Fibroblast of peridontal ligament (primary cell): ENCODE measurements at regions not wholly inside any gene's neighbourhood (a gene's known extent, or its start where the extent isn't known, plus 50 kb on each side); places are given as distances from the start of the nearest gene placed in this dataset.
"Not testable (repeated sequence)": the region's sequence is repeated elsewhere in the genome, so short reads cannot be mapped to it uniquely, and the experiment has no call there.

Experiments used
- DNase-seq: peaks from one replicate; pipeline ENCODE4 v3.0.0-alpha.2; 2010; ENCODE audit errors: extremely low read depth

- not testable (repeated sequence) for DNase-seq
Observed at GRCh38 chr3:162640208-162640607, 1143.6 kb downstream of the OTOL1 start.

- DNase-seq: no peak
Observed at GRCh38 chr3:162641317-162641716, 1144.7 kb downstream of the OTOL1 start.

- peak; percentile 1 for DNase-seq
Observed at GRCh38 chr3:162641907-162642306, 1145.3 kb downstream of the OTOL1 start.

- DNase-seq: peak; percentile 27
Observed at GRCh38 chr3:162643245-162643644, 1146.6 kb downstream of the OTOL1 start.

GRCh38 chr3:162647321-162647720 is 1150.7 kb downstream of the OTOL1 start:
- no peak for DNase-seq

- DNase-seq: no peak
Observed at GRCh38 chr3:162658003-162658402, 1161.4 kb downstream of the OTOL1 start.

- no peak for DNase-seq
Observed at GRCh38 chr3:162665684-162666391, 1169.2 kb downstream of the OTOL1 start.

GRCh38 chr3:162666835-162667234 is 1170.2 kb downstream of the OTOL1 start:
- DNase-seq: no peak

- no peak for DNase-seq
Observed at GRCh38 chr3:162670181-162670580, 1173.6 kb downstream of the OTOL1 start.

GRCh38 chr3:162677475-162677874 is 1180.9 kb downstream of the OTOL1 start:
- DNase-seq: no peak

GRCh38 chr3:162678941-162679340 is 1182.3 kb downstream of the OTOL1 start:
- no peak for DNase-seq

- DNase-seq: no peak
Observed at GRCh38 chr3:162684260-162684659, 1187.7 kb downstream of the OTOL1 start.

- DNase-seq: no peak
Observed at GRCh38 chr3:162699291-162699690, 1202.7 kb downstream of the OTOL1 start.

- no peak for DNase-seq
Observed at GRCh38 chr3:162701211-162701610, 1204.6 kb downstream of the OTOL1 start.

GRCh38 chr3:162702768-162703385 is 1206.3 kb downstream of the OTOL1 start:
- DNase-seq: no peak

- DNase-seq: no peak
Observed at GRCh38 chr3:162704238-162704637, 1207.6 kb downstream of the OTOL1 start.

GRCh38 chr3:162704799-162705385 is 1208.3 kb downstream of the OTOL1 start:
- DNase-seq: no peak

GRCh38 chr3:162708394-162708793 is 1211.8 kb downstream of the OTOL1 start:
- DNase-seq: not testable (repeated sequence)

- peak; percentile 22 for DNase-seq
Observed at GRCh38 chr3:162708942-162709706, 1212.5 kb downstream of the OTOL1 start.

GRCh38 chr3:162710332-162711112 is 1213.9 kb downstream of the OTOL1 start:
- DNase-seq: no peak

GRCh38 chr3:162717074-162717473 is 1220.5 kb downstream of the OTOL1 start:
- not testable (repeated sequence) for DNase-seq

- no peak for DNase-seq
Observed at GRCh38 chr3:162718697-162719096, 1222.1 kb downstream of the OTOL1 start.
